ENCODE measurements at regions not wholly inside any gene's neighbourhood (a gene's known extent, or its start where the extent isn't known, plus 50 kb on each side); places are given as distances from the start of the nearest gene placed in this dataset.

GRCh38 chr3:72601060-72601459, 247.2 kb downstream of the SHQ1 start:
- H3K36me3 Mint-ChIP-seq (ENCODE audit: insufficient read depth) = no peaks in the 10 kb centered on the region
- H3K27me3 Mint-ChIP-seq (ENCODE audit: low read depth) = peaks cover 2% of the 10 kb centered on the region
- H3K9me3 Mint-ChIP-seq = no peaks in the 10 kb centered on the region
- ATAC-seq (no peak), DNase-seq (no peak)
- no peaks in the 10 kb centered on the region for H3K4me1 Mint-ChIP-seq (ENCODE audit: low read depth)
- H3K4me3 Mint-ChIP-seq = no peak overlapping the region

GRCh38 chr3:72597756-72598195, 250.5 kb downstream of the SHQ1 start:
- no peaks in the 10 kb centered on the region for H3K4me1 Mint-ChIP-seq (ENCODE audit: low read depth)
- H3K4me3 Mint-ChIP-seq = no peak overlapping the region
- H3K36me3 Mint-ChIP-seq (ENCODE audit: insufficient read depth) = no peaks in the 10 kb centered on the region
- H3K9me3 Mint-ChIP-seq = no peaks in the 10 kb centered on the region
- DNase-seq (no peak), ATAC-seq (no peak)
- H3K27me3 Mint-ChIP-seq (ENCODE audit: low read depth) = peaks cover 2% of the 10 kb centered on the region

- no peaks in the 10 kb centered on the region for H3K9me3 Mint-ChIP-seq
- H3K4me1 Mint-ChIP-seq (ENCODE audit: low read depth) = no peaks in the 10 kb centered on the region
- H3K4me3 Mint-ChIP-seq = no peak overlapping the region
- DNase-seq (no peak), ATAC-seq (no peak)
- no peaks in the 10 kb centered on the region for H3K36me3 Mint-ChIP-seq (ENCODE audit: insufficient read depth)
- peaks cover 2% of the 10 kb centered on the region for H3K27me3 Mint-ChIP-seq (ENCODE audit: low read depth)
These were observed 251.2 kb downstream of the SHQ1 start for GRCh38 chr3:72597043-72597442.

GRCh38 chr3:72595927-72596610, 252.2 kb downstream of the SHQ1 start:
- peaks cover 2% of the 10 kb centered on the region for H3K27me3 Mint-ChIP-seq (ENCODE audit: low read depth)
- H3K36me3 Mint-ChIP-seq (ENCODE audit: insufficient read depth) = no peaks in the 10 kb centered on the region
- no peak for DNase-seq
- no peaks in the 10 kb centered on the region for H3K4me1 Mint-ChIP-seq (ENCODE audit: low read depth)
- no peak for ATAC-seq
- no peaks in the 10 kb centered on the region for H3K9me3 Mint-ChIP-seq
- no peak overlapping the region for H3K4me3 Mint-ChIP-seq

- H3K4me3 Mint-ChIP-seq = no peak overlapping the region
- H3K36me3 Mint-ChIP-seq (ENCODE audit: insufficient read depth) = no peaks in the 10 kb centered on the region
- no peak for ATAC-seq
- H3K27me3 Mint-ChIP-seq (ENCODE audit: low read depth) = peaks cover under 1% of the 10 kb centered on the region
- no peaks in the 10 kb centered on the region for H3K4me1 Mint-ChIP-seq (ENCODE audit: low read depth)
- DNase-seq = no peak
- H3K9me3 Mint-ChIP-seq = no peaks in the 10 kb centered on the region
These were observed 252.9 kb downstream of the SHQ1 start for GRCh38 chr3:72595376-72595775.

- H3K4me3 Mint-ChIP-seq = no peak overlapping the region
- DNase-seq (no peak), ATAC-seq (no peak)
- no peaks in the 10 kb centered on the region for H3K36me3 Mint-ChIP-seq (ENCODE audit: insufficient read depth)
- no peaks in the 10 kb centered on the region for H3K27me3 Mint-ChIP-seq (ENCODE audit: low read depth)
- no peaks in the 10 kb centered on the region for H3K9me3 Mint-ChIP-seq
- H3K4me1 Mint-ChIP-seq (ENCODE audit: low read depth) = no peaks in the 10 kb centered on the region
These were observed 253.5 kb downstream of the SHQ1 start for GRCh38 chr3:72594615-72595215.

- ATAC-seq = no peak
- Mint-ChIP-seq H3K4me3 (no peak overlapping the region), H3K4me1 (ENCODE audit: low read depth) (no peaks in the 10 kb centered on the region), H3K27me3 (ENCODE audit: low read depth) (no peaks in the 10 kb centered on the region), H3K9me3 (no peaks in the 10 kb centered on the region), H3K36me3 (ENCODE audit: insufficient read depth) (no peaks in the 10 kb centered on the region)
- DNase-seq = no peak
These were observed 254.3 kb downstream of the SHQ1 start for GRCh38 chr3:72593881-72594397.

- Mint-ChIP-seq H3K9me3 (no peaks in the 10 kb centered on the region), H3K27me3 (ENCODE audit: low read depth) (no peaks in the 10 kb centered on the region), H3K4me1 (ENCODE audit: low read depth) (no peaks in the 10 kb centered on the region), H3K36me3 (ENCODE audit: insufficient read depth) (no peaks in the 10 kb centered on the region), H3K4me3 (no peak overlapping the region)
- ATAC-seq (no peak), DNase-seq (no peak)
These were observed 256.5 kb downstream of the SHQ1 start for GRCh38 chr3:72591522-72592421.

- ATAC-seq (no peak), DNase-seq (no peak)
- Mint-ChIP-seq H3K9me3 (no peaks in the 10 kb centered on the region), H3K36me3 (ENCODE audit: insufficient read depth) (no peaks in the 10 kb centered on the region), H3K4me1 (ENCODE audit: low read depth) (no peaks in the 10 kb centered on the region), H3K27me3 (ENCODE audit: low read depth) (no peaks in the 10 kb centered on the region), H3K4me3 (no peak overlapping the region)
These were observed 257.5 kb downstream of the SHQ1 start for GRCh38 chr3:72590732-72591221.

GRCh38 chr3:72587282-72587681, 261.0 kb downstream of the SHQ1 start:
- H3K36me3 Mint-ChIP-seq (ENCODE audit: insufficient read depth) = no peaks in the 10 kb centered on the region
- DNase-seq (no peak), ATAC-seq (no peak)
- no peak overlapping the region for H3K4me3 Mint-ChIP-seq
- H3K27me3 Mint-ChIP-seq (ENCODE audit: low read depth) = no peaks in the 10 kb centered on the region
- H3K9me3 Mint-ChIP-seq = no peaks in the 10 kb centered on the region
- H3K4me1 Mint-ChIP-seq (ENCODE audit: low read depth) = no peaks in the 10 kb centered on the region

GRCh38 chr3:72586694-72587093, 261.6 kb downstream of the SHQ1 start:
- DNase-seq (no peak), ATAC-seq (no peak)
- H3K4me1 Mint-ChIP-seq (ENCODE audit: low read depth) = no peaks in the 10 kb centered on the region
- H3K27me3 Mint-ChIP-seq (ENCODE audit: low read depth) = no peaks in the 10 kb centered on the region
- no peaks in the 10 kb centered on the region for H3K9me3 Mint-ChIP-seq
- no peaks in the 10 kb centered on the region for H3K36me3 Mint-ChIP-seq (ENCODE audit: insufficient read depth)
- H3K4me3 Mint-ChIP-seq = no peak overlapping the region

- DNase-seq (no peak), ATAC-seq (no peak)
- Mint-ChIP-seq H3K4me3 (no peak overlapping the region), H3K27me3 (ENCODE audit: low read depth) (peaks cover 2% of the 10 kb centered on the region), H3K36me3 (ENCODE audit: insufficient read depth) (no peaks in the 10 kb centered on the region), H3K4me1 (ENCODE audit: low read depth) (no peaks in the 10 kb centered on the region), H3K9me3 (no peaks in the 10 kb centered on the region)
These were observed 262.3 kb downstream of the SHQ1 start for GRCh38 chr3:72585966-72586365.

GRCh38 chr3:72584262-72584661, 264.0 kb downstream of the SHQ1 start:
- H3K4me3 Mint-ChIP-seq = no peak overlapping the region
- H3K36me3 Mint-ChIP-seq (ENCODE audit: insufficient read depth) = no peaks in the 10 kb centered on the region
- peaks cover 2% of the 10 kb centered on the region for H3K27me3 Mint-ChIP-seq (ENCODE audit: low read depth)
- DNase-seq (no peak), ATAC-seq (no peak)
- H3K9me3 Mint-ChIP-seq = no peaks in the 10 kb centered on the region
- H3K4me1 Mint-ChIP-seq (ENCODE audit: low read depth) = no peaks in the 10 kb centered on the region

- H3K9me3 Mint-ChIP-seq = no peaks in the 10 kb centered on the region
- ATAC-seq (no peak), DNase-seq (no peak)
- H3K36me3 Mint-ChIP-seq (ENCODE audit: insufficient read depth) = no peaks in the 10 kb centered on the region
- no peak overlapping the region for H3K4me3 Mint-ChIP-seq
- H3K4me1 Mint-ChIP-seq (ENCODE audit: low read depth) = no peaks in the 10 kb centered on the region
- peaks cover 2% of the 10 kb centered on the region for H3K27me3 Mint-ChIP-seq (ENCODE audit: low read depth)
These were observed 265.3 kb downstream of the SHQ1 start for GRCh38 chr3:72582963-72583362.

All from activated T-cell treated with anti-CD3 and anti-CD28 coated beads, Interleukin-2, amount 50 U/mL, for 4 hours (primary cell).